GM12878 (cell line): ENCODE measurements at regions not wholly inside any gene's neighbourhood (a gene's known extent, or its start where the extent isn't known, plus 50 kb on each side); places are given as distances from the start of the nearest gene placed in this dataset.

Experiments used
- CHD1 ChIP-seq: IDR thresholded peaks from 2 replicates; pipeline ENCODE4 v1.6.1; 2012; ENCODE audit warnings: low read depth, low read length, improper control_type of control experiment
- EP300 ChIP-seq, 2 experiments: fragments of 150-350 bp in 1 of 2; IDR thresholded peaks; 2 replicates each; pipeline ENCODE4 v1.6.1; 2011 to 2012; ENCODE audit warnings: low read depth in 2 of 2, low read length in 2 of 2, borderline replicate concordance in 1 of 2, improper control_type of control experiment in 1 of 2, inconsistent platforms in 1 of 2; ENCODE audit not compliant: control insufficient read depth in 1 of 2
- EZH2 ChIP-seq: IDR thresholded peaks from 2 replicates; pipeline ENCODE4 v1.6.1; 2012; ENCODE audit warnings: low read depth, mild to moderate bottlenecking, control low read depth, inconsistent platforms, low read length, borderline replicate concordance; ENCODE audit not compliant: control insufficient read depth
- FOS ChIP-seq: IDR thresholded peaks from 3 replicates; pipeline ENCODE4 v1.6.1; 2011; ENCODE audit warnings: borderline replicate concordance; ENCODE audit not compliant: insufficient read length; ENCODE audit errors: extremely low read depth
- FOXM1 ChIP-seq: IDR thresholded peaks from 2 replicates; pipeline ENCODE4 v1.6.1; 2012; ENCODE audit warnings: low read depth, mild to moderate bottlenecking, inconsistent platforms, low read length, moderate library complexity
- JUND ChIP-seq: IDR thresholded peaks from 2 replicates; pipeline ENCODE4 v1.6.1; 2012; ENCODE audit warnings: low read depth, mild to moderate bottlenecking, low read length, improper control_type of control experiment, moderate library complexity
- MXI1 ChIP-seq: fragments of 150-350 bp; IDR thresholded peaks from 2 replicates; pipeline ENCODE4 v1.6.1; 2011; ENCODE audit warnings: low read depth, mild to moderate bottlenecking, inconsistent platforms, low read length, improper control_type of control experiment
- POLR2A ChIP-seq: IDR thresholded peaks from 2 replicates; pipeline ENCODE4 v1.6.1; 2011; ENCODE audit warnings: low read depth, mild to moderate bottlenecking, low read length
- POLR2AphosphoS5 ChIP-seq: IDR thresholded peaks from 2 replicates; pipeline ENCODE4 v1.6.1; 2011; ENCODE audit warnings: mild to moderate bottlenecking, low read length, inconsistent platforms
- TF ChIP-seq, protein P1 (sequence below): IDR thresholded peaks from 2 replicates; pipeline ENCODE4 v1.6.1; 2012; ENCODE audit warnings: mild to moderate bottlenecking, low read depth, low read length
- TF ChIP-seq, protein P2 (sequence below): IDR thresholded peaks from 2 replicates; pipeline ENCODE4 v1.6.1; 2012; ENCODE audit warnings: low read depth, low read length, improper control_type of control experiment
- TF ChIP-seq, protein P3 (sequence below): fragments of 450-650 bp; IDR thresholded peaks from 2 replicates; pipeline ENCODE4 v1.6.1; 2017; ENCODE audit warnings: mild to moderate bottlenecking, moderate library complexity
- TF ChIP-seq, protein P4 (sequence below), 3 experiments: IDR thresholded peaks in 2 of 3; conservative IDR thresholded peaks in 1 of 3; 2 replicates each; pipeline ENCODE4 v1.5.1; 2011; ENCODE audit warnings: low read depth in 3 of 3, low read length in 3 of 3, mild to moderate bottlenecking in 3 of 3, control low read depth in 2 of 3, moderate library complexity in 2 of 3, inconsistent platforms in 1 of 3, mixed read lengths in 1 of 3; ENCODE audit not compliant: control insufficient read depth in 2 of 3, insufficient read depth in 1 of 3; ENCODE audit errors: extremely low read depth in 1 of 3

DNA sequence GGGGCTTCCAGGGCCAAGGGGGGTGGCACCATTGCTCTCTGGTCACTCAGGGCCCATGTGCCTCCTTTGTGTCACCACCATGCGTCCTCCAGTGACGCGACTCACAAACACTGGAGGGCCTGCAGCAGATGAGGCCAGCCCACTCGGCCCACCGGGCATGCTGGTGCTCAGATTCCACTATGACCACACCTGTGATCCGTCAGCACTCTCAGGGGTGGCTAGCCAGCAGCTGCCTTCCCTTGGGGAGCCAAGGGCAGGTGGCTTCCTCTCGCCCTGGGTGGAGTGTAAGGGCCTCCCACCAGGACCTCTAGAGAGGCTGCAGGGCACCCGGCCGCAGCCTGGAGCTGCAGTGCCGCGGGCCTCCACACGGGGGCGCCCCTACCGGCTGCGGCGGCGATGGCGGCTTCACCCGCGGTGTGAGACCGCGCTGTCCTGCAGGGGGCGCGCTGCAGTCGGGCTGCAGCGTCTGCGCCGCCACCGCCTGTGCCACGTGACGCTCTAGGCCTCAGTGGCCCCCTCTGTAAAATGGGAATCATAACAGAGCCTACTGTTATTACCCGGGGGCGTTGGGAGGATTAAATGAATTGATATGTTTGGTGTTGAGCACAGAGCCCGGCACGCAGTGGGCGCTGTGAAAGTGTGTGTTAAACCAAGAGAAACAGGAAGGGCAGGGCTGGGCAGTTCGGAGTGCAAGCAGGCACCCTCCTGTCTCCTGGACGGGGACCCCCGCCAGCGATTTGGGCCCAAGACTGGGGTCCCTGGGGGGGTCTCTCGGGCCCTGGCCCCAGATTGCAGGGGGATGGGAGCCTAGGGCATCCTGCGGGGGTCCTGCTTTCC is 192.4 kb upstream of the GSE1 start:
- TF ChIP-seq, protein P1, sequence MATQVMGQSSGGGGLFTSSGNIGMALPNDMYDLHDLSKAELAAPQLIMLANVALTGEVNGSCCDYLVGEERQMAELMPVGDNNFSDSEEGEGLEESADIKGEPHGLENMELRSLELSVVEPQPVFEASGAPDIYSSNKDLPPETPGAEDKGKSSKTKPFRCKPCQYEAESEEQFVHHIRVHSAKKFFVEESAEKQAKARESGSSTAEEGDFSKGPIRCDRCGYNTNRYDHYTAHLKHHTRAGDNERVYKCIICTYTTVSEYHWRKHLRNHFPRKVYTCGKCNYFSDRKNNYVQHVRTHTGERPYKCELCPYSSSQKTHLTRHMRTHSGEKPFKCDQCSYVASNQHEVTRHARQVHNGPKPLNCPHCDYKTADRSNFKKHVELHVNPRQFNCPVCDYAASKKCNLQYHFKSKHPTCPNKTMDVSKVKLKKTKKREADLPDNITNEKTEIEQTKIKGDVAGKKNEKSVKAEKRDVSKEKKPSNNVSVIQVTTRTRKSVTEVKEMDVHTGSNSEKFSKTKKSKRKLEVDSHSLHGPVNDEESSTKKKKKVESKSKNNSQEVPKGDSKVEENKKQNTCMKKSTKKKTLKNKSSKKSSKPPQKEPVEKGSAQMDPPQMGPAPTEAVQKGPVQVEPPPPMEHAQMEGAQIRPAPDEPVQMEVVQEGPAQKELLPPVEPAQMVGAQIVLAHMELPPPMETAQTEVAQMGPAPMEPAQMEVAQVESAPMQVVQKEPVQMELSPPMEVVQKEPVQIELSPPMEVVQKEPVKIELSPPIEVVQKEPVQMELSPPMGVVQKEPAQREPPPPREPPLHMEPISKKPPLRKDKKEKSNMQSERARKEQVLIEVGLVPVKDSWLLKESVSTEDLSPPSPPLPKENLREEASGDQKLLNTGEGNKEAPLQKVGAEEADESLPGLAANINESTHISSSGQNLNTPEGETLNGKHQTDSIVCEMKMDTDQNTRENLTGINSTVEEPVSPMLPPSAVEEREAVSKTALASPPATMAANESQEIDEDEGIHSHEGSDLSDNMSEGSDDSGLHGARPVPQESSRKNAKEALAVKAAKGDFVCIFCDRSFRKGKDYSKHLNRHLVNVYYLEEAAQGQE, result no peak
- TF ChIP-seq, protein P2, sequence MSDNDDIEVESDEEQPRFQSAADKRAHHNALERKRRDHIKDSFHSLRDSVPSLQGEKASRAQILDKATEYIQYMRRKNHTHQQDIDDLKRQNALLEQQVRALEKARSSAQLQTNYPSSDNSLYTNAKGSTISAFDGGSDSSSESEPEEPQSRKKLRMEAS, result no peak
- TF ChIP-seq JUND (no peak), EZH2 (no peak), POLR2AphosphoS5 (no peak), FOS (no peak), CHD1 (no peak), EP300 (IDR thresholded peaks at IDR 0.05; ENCODE audit: borderline replicate concordance in 1 of 2, control insufficient read depth in 1 of 2, low read depth in 2 of 2, low read length in 2 of 2) (no peak), FOXM1 (no peak), POLR2A (no peak), MXI1 (no peak)
- TF ChIP-seq, protein P3, sequence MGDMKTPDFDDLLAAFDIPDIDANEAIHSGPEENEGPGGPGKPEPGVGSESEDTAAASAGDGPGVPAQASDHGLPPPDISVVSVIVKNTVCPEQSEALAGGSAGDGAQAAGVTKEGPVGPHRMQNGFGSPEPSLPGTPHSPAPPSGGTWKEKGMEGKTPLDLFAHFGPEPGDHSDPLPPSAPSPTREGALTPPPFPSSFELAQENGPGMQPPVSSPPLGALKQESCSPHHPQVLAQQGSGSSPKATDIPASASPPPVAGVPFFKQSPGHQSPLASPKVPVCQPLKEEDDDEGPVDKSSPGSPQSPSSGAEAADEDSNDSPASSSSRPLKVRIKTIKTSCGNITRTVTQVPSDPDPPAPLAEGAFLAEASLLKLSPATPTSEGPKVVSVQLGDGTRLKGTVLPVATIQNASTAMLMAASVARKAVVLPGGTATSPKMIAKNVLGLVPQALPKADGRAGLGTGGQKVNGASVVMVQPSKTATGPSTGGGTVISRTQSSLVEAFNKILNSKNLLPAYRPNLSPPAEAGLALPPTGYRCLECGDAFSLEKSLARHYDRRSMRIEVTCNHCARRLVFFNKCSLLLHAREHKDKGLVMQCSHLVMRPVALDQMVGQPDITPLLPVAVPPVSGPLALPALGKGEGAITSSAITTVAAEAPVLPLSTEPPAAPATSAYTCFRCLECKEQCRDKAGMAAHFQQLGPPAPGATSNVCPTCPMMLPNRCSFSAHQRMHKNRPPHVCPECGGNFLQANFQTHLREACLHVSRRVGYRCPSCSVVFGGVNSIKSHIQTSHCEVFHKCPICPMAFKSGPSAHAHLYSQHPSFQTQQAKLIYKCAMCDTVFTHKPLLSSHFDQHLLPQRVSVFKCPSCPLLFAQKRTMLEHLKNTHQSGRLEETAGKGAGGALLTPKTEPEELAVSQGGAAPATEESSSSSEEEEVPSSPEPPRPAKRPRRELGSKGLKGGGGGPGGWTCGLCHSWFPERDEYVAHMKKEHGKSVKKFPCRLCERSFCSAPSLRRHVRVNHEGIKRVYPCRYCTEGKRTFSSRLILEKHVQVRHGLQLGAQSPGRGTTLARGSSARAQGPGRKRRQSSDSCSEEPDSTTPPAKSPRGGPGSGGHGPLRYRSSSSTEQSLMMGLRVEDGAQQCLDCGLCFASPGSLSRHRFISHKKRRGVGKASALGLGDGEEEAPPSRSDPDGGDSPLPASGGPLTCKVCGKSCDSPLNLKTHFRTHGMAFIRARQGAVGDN, result no peak
- TF ChIP-seq, protein P4, sequence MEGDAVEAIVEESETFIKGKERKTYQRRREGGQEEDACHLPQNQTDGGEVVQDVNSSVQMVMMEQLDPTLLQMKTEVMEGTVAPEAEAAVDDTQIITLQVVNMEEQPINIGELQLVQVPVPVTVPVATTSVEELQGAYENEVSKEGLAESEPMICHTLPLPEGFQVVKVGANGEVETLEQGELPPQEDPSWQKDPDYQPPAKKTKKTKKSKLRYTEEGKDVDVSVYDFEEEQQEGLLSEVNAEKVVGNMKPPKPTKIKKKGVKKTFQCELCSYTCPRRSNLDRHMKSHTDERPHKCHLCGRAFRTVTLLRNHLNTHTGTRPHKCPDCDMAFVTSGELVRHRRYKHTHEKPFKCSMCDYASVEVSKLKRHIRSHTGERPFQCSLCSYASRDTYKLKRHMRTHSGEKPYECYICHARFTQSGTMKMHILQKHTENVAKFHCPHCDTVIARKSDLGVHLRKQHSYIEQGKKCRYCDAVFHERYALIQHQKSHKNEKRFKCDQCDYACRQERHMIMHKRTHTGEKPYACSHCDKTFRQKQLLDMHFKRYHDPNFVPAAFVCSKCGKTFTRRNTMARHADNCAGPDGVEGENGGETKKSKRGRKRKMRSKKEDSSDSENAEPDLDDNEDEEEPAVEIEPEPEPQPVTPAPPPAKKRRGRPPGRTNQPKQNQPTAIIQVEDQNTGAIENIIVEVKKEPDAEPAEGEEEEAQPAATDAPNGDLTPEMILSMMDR (IDR thresholded peaks at IDR 0.05 in 2 of 3, conservative IDR thresholded peaks at IDR 0.05 in 1 of 3; ENCODE audit: control insufficient read depth in 2 of 3, extremely low read depth in 1 of 3, insufficient read depth in 1 of 3, low read depth in 3 of 3, low read length in 3 of 3), result peak; percentile 96 to 100 (median 98)
